Esophagus squamous epithelium (tissue), 4 donors: ENCODE measurements at regions not wholly inside any gene's neighbourhood (a gene's known extent, or its start where the extent isn't known, plus 50 kb on each side); places are given as distances from the start of the nearest gene placed in this dataset.
"Not testable (repeated sequence)": the region's sequence is repeated elsewhere in the genome, so short reads cannot be mapped to it uniquely, and the experiment has no call there.

Experiments
- POLR2A ChIP-seq, 4 donors: fragments of 450-650 bp; IDR thresholded peaks; one replicate each; pipeline ENCODE4 v1.6.1; 2017; ENCODE audit warnings: antibody characterized with exemption in 4 of 4, mild to moderate bottlenecking in 4 of 4, moderate library complexity in 3 of 4
- TF ChIP-seq, protein P1 (sequence below), 6 experiments: fragments of 450-650 bp in 4 of 6; fragments of 200-600 bp in 2 of 6; sonication (generic) in 2 of 6; IDR thresholded peaks; one replicate each; pipeline ENCODE4 v1.5.1; 2016 to 2019; ENCODE audit warnings: antibody characterized with exemption in 6 of 6, mild to moderate bottlenecking in 4 of 6, moderate library complexity in 4 of 6

DNA sequence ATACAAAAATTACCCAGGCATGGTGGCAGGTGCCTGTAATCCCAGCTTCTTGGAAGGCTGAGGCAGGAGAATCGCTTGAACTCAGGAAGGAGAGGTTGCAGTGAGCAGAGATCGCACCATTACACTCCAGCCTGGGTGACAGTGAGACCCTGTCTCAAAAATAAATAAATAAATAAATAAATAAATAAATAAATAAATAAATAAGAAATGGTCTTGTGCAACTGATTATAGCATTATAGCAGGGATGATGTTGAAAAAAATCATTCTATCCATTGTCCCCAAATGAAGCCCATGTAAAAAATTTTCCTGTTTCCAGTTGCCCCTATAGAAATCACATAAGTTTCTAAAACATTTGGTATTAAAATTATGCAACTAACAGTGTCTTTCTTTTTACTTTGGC lies 100.5 kb downstream of the CMC2 start:
- TF ChIP-seq, protein P1, sequence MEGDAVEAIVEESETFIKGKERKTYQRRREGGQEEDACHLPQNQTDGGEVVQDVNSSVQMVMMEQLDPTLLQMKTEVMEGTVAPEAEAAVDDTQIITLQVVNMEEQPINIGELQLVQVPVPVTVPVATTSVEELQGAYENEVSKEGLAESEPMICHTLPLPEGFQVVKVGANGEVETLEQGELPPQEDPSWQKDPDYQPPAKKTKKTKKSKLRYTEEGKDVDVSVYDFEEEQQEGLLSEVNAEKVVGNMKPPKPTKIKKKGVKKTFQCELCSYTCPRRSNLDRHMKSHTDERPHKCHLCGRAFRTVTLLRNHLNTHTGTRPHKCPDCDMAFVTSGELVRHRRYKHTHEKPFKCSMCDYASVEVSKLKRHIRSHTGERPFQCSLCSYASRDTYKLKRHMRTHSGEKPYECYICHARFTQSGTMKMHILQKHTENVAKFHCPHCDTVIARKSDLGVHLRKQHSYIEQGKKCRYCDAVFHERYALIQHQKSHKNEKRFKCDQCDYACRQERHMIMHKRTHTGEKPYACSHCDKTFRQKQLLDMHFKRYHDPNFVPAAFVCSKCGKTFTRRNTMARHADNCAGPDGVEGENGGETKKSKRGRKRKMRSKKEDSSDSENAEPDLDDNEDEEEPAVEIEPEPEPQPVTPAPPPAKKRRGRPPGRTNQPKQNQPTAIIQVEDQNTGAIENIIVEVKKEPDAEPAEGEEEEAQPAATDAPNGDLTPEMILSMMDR (IDR thresholded peaks at IDR 0.05), result not testable (repeated sequence)
- TF ChIP-seq POLR2A (IDR thresholded peaks at IDR 0.05), result not testable (repeated sequence)
